ENCODE measurements at regions not wholly inside any gene's neighbourhood (a gene's known extent, or its start where the extent isn't known, plus 50 kb on each side); places are given as distances from the start of the nearest gene placed in this dataset.

DNA sequence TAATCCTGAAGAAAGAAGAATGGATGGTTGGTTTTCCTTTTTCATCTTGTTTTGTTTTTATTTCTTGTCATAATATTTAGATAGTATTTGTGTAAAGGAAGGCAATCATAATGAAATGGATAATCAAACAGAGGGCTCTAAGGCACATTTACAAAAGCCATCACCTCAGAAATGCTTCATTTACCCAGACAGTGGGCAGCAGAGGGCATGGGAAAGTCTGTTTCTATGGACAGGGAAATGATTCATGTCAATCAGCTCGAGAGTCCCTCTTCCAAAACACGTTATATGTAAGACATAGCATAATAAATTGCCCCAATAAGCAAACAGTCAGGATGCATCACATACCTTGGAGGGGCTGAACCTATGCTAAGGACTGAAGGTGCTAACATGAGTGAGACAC, 426.1 kb downstream of the PLPP3 start:
- H3K4me2 ChIP-seq, result peak overlapping the region; percentile 46
- no peak overlapping the region for H3K27ac Mint-ChIP-seq

GRCh38 chr1:56152635-56153034, 426.7 kb downstream of the PLPP3 start:
- no peak overlapping the region for H3K4me3 Mint-ChIP-seq
- H3K9me3 Mint-ChIP-seq, result peaks cover 2% of the 10 kb centered on the region
- Histone ChIP-seq H3K4me1 (peaks cover 14% of the 10 kb centered on the region), H3K4me2 (peak overlapping the region; percentile 46), H3F3A (ENCODE audit: low read depth) (no peaks in the 10 kb centered on the region), H3K9me3 (ENCODE audit: low read depth) (no peaks in the 10 kb centered on the region), H3K4me3 (no peak overlapping the region), H3K27ac (no peak overlapping the region), H3K9ac (no peak overlapping the region), H3K79me2 (ENCODE audit: low read depth) (no peaks in the 10 kb centered on the region), H3K27me3 (no peaks in the 10 kb centered on the region), H3K36me3 (no peaks in the 10 kb centered on the region), H4K20me1 (ENCODE audit: low read depth) (no peaks in the 10 kb centered on the region), H2AFZ (replicated peaks) (no peak overlapping the region)
- no peak overlapping the region for H3K27ac Mint-ChIP-seq
- peak; percentile 26 for DNase-seq (ENCODE audit: low spot score)
- TF ChIP-seq, protein P1, sequence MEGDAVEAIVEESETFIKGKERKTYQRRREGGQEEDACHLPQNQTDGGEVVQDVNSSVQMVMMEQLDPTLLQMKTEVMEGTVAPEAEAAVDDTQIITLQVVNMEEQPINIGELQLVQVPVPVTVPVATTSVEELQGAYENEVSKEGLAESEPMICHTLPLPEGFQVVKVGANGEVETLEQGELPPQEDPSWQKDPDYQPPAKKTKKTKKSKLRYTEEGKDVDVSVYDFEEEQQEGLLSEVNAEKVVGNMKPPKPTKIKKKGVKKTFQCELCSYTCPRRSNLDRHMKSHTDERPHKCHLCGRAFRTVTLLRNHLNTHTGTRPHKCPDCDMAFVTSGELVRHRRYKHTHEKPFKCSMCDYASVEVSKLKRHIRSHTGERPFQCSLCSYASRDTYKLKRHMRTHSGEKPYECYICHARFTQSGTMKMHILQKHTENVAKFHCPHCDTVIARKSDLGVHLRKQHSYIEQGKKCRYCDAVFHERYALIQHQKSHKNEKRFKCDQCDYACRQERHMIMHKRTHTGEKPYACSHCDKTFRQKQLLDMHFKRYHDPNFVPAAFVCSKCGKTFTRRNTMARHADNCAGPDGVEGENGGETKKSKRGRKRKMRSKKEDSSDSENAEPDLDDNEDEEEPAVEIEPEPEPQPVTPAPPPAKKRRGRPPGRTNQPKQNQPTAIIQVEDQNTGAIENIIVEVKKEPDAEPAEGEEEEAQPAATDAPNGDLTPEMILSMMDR (IDR thresholded peaks at IDR 0.05), result no peak
- TF ChIP-seq EZH2phosphoT487 (IDR thresholded peaks at IDR 0.05), result no peak
- no peak for TF ChIP-seq EZH2 (IDR thresholded peaks at IDR 0.05)
- H3K36me3 Mint-ChIP-seq, result no peaks in the 10 kb centered on the region
- peaks cover 8% of the 10 kb centered on the region for H3K4me1 Mint-ChIP-seq
- peaks cover 6% of the 10 kb centered on the region for H3K27me3 Mint-ChIP-seq (ENCODE audit: insufficient read depth, low read depth)

More for the DNA sequence above, 426.1 kb downstream of the PLPP3 start:
- Histone ChIP-seq H3K4me1 (peaks cover 14% of the 10 kb centered on the region), H3F3A (ENCODE audit: low read depth) (no peaks in the 10 kb centered on the region), H3K27me3 (no peaks in the 10 kb centered on the region), H3K9ac (no peak overlapping the region), H3K9me3 (ENCODE audit: low read depth) (no peaks in the 10 kb centered on the region), H3K27ac (no peak overlapping the region), H3K4me3 (no peak overlapping the region), H3K36me3 (no peaks in the 10 kb centered on the region), H3K79me2 (ENCODE audit: low read depth) (no peaks in the 10 kb centered on the region), H2AFZ (replicated peaks) (no peak overlapping the region), H4K20me1 (ENCODE audit: low read depth) (no peaks in the 10 kb centered on the region)
- peaks cover 2% of the 10 kb centered on the region for H3K9me3 Mint-ChIP-seq
- no peak for TF ChIP-seq EZH2phosphoT487 (IDR thresholded peaks at IDR 0.05)
- TF ChIP-seq EZH2 (IDR thresholded peaks at IDR 0.05), result no peak
- TF ChIP-seq, protein P1 (IDR thresholded peaks at IDR 0.05), result no peak
- peaks cover 6% of the 10 kb centered on the region for H3K27me3 Mint-ChIP-seq (ENCODE audit: insufficient read depth, low read depth)
- DNase-seq (ENCODE audit: low spot score), result no peak
- peaks cover 8% of the 10 kb centered on the region for H3K4me1 Mint-ChIP-seq
- H3K4me3 Mint-ChIP-seq, result no peak overlapping the region
- H3K36me3 Mint-ChIP-seq, result no peaks in the 10 kb centered on the region

DNA sequence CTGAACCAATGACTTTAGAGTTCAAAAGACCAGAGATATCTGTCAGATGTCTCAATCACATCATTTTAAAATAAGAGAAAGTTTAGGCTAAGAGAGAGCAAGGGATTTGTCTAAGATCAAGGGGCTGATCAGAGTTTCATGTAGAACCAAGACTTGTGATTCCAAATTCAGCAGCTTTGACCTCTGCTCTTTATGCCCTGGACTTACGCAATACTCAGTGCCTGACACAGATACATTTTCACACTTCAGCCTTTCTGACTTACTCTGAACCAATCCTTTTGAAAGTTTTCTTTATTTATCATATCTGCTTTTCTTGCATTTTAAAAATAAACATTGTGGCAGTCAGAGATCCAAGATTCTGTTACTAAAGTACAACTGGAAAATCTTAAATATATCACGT, 428.0 kb downstream of the PLPP3 start:
- Histone ChIP-seq H3K27ac (no peak overlapping the region), H3K4me2 (no peak overlapping the region), H3K9me3 (ENCODE audit: low read depth) (no peaks in the 10 kb centered on the region), H3K4me3 (no peak overlapping the region), H3K27me3 (no peaks in the 10 kb centered on the region), H3K4me1 (peaks cover 14% of the 10 kb centered on the region), H3K9ac (no peak overlapping the region), H2AFZ (replicated peaks) (no peak overlapping the region), H4K20me1 (ENCODE audit: low read depth) (no peaks in the 10 kb centered on the region), H3K36me3 (no peaks in the 10 kb centered on the region), H3K79me2 (ENCODE audit: low read depth) (no peaks in the 10 kb centered on the region), H3F3A (ENCODE audit: low read depth) (no peaks in the 10 kb centered on the region)
- Mint-ChIP-seq H3K27me3 (ENCODE audit: insufficient read depth, low read depth) (peaks cover 6% of the 10 kb centered on the region), H3K27ac (no peak overlapping the region), H3K36me3 (no peaks in the 10 kb centered on the region), H3K9me3 (peaks cover 2% of the 10 kb centered on the region), H3K4me1 (peaks cover 8% of the 10 kb centered on the region), H3K4me3 (no peak overlapping the region)
- TF ChIP-seq EZH2phosphoT487 (IDR thresholded peaks at IDR 0.05) (no peak), EZH2 (IDR thresholded peaks at IDR 0.05) (no peak)
- TF ChIP-seq, protein P1 (IDR thresholded peaks at IDR 0.05), result no peak
- no peak for DNase-seq (ENCODE audit: low spot score)

Measured in neural progenitor cell (in vitro differentiated cells).